NB4 (cell line): ENCODE measurements at regions not wholly inside any gene's neighbourhood (a gene's known extent, or its start where the extent isn't known, plus 50 kb on each side); places are given as distances from the start of the nearest gene placed in this dataset.

Experiments used
- DNase-seq: peaks from one replicate; pipeline ENCODE4 v3.0.0; 2010; ENCODE audit warnings: low read depth
- H3K4me3 ChIP-seq: one replicate; pipeline ENCODE4 v1.5.1; 2011; ENCODE audit warnings: mild to moderate bottlenecking, low read depth, low read length, moderate library complexity
- MYC ChIP-seq: IDR thresholded peaks from 2 replicates; pipeline ENCODE4 v1.6.1; 2011; ENCODE audit warnings: low read depth, low read length
- POLR2A ChIP-seq: IDR thresholded peaks from 2 replicates; pipeline ENCODE4 v1.6.1; 2011; ENCODE audit warnings: mild to moderate bottlenecking; ENCODE audit not compliant: insufficient read length; ENCODE audit errors: extremely low read depth
- TF ChIP-seq, protein P1 (sequence below): IDR thresholded peaks from one replicate; pipeline ENCODE4 v1.5.1; 2012; ENCODE audit warnings: low read depth, low read length
- TF ChIP-seq, protein P2 (sequence below): IDR thresholded peaks from 2 replicates; pipeline ENCODE4 v1.6.1; 2011; ENCODE audit warnings: low read depth, low read length

DNA sequence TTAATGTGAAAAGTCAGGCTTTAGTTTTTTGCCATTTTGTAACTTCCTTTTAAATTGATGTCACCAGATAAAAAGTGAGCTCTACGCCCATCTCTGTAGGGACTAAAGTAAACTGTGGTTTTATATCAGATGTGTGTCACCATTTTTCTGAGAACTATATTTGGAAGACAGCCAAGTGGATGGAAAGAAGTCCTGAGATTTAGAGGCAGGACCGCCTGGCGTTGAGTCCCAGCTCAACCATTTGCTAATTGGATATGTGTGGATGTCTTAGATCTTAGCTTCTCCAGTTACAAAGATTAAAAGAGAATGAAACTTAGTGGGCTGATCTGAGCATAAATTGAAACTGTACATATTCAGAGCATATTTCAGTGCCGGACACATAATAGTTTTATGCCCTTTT is 691.6 kb upstream of the CELF2 start:
- no peak overlapping the region for H3K4me3 ChIP-seq
- no peak for TF ChIP-seq MYC
- TF ChIP-seq POLR2A: no peak
- TF ChIP-seq, protein P1, sequence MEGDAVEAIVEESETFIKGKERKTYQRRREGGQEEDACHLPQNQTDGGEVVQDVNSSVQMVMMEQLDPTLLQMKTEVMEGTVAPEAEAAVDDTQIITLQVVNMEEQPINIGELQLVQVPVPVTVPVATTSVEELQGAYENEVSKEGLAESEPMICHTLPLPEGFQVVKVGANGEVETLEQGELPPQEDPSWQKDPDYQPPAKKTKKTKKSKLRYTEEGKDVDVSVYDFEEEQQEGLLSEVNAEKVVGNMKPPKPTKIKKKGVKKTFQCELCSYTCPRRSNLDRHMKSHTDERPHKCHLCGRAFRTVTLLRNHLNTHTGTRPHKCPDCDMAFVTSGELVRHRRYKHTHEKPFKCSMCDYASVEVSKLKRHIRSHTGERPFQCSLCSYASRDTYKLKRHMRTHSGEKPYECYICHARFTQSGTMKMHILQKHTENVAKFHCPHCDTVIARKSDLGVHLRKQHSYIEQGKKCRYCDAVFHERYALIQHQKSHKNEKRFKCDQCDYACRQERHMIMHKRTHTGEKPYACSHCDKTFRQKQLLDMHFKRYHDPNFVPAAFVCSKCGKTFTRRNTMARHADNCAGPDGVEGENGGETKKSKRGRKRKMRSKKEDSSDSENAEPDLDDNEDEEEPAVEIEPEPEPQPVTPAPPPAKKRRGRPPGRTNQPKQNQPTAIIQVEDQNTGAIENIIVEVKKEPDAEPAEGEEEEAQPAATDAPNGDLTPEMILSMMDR: no peak
- TF ChIP-seq, protein P2, sequence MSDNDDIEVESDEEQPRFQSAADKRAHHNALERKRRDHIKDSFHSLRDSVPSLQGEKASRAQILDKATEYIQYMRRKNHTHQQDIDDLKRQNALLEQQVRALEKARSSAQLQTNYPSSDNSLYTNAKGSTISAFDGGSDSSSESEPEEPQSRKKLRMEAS: no peak
- no peak for DNase-seq

DNA sequence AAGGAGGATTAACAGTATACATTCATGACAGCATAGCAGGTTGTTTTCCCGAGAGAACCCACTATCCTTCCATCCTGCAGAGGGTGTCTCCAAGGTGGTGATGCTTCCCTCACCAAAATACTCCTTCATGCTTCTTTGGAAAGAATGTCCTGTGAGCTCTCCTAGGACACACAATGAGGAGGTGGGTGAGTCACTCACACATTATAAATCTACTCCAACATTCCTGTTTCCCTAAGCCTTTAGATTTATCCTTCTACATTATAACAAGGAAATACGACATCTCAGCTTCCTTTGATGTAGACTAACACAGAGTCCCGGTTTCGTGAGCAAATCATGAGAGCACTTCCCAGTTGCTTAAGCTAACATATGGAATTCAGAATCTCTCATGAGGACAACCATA is 689.7 kb upstream of the CELF2 start:
- no peak overlapping the region for H3K4me3 ChIP-seq
- DNase-seq: no peak
- no peak for TF ChIP-seq POLR2A
- no peak for TF ChIP-seq MYC
- TF ChIP-seq, protein P2: no peak
- TF ChIP-seq, protein P1: no peak

DNA sequence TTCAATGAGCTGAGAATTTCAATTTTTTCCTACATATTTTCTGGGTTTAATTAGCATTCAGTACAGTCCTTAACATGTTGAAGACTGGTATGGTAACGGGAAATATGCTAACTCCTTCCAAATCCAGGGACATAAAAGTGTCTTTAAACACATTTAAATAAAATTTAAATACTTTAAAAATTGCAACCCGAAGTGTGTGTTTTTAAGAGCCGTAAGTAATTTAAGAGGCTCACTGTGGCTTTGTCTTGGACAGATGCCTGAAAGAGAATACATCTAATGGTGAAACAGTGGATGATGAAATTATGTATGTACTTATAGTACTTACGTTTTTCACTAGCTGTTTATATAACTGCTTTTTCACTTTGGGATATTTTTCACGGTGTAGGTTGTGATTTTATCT is 687.3 kb upstream of the CELF2 start:
- no peak for DNase-seq
- no peak overlapping the region for H3K4me3 ChIP-seq
- TF ChIP-seq, protein P2: no peak
- TF ChIP-seq MYC (no peak), POLR2A (no peak)
- TF ChIP-seq, protein P1: no peak

DNA sequence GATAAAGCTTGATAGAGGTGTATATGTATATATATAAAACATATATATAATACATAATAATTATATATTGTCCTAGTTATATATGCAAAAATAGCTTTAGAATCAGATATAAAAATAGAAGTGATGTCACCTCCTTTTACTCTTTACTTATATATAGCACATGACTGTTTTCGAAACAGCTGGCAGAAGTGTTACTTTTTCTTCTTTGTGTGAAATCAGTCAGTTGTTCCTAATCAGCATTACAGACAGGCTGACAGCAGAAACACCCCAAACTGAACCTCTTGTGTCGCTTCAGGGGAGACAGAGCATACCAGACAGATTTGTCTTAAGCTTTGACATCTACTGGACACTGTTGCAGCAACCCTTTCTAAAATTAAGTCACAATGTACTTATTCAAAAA is 684.9 kb upstream of the CELF2 start:
- TF ChIP-seq, protein P2: no peak
- TF ChIP-seq, protein P1: no peak
- TF ChIP-seq MYC (no peak), POLR2A (no peak)
- H3K4me3 ChIP-seq: no peak overlapping the region
- no peak for DNase-seq

DNA sequence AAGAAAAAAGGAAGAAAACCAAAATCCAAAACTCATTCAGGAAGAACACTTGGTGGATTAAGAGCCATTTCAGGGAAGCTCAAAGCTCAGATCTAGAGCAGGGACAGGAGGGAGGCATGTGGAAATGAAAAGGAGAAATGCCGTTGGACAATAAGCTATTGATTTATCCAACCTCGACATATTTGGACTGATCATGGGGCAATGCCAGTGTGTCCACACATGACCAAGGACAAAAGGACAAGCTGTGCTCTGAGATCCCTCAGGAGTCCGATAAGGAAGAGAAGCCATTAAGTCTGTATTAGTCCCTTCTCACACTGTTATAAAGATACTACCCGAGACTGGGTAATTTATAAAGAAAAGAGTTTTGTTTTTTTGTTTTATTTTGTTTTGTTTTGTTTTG is 684.0 kb upstream of the CELF2 start:
- H3K4me3 ChIP-seq: no peak overlapping the region
- DNase-seq: no peak
- TF ChIP-seq, protein P2: no peak
- TF ChIP-seq MYC: no peak
- TF ChIP-seq POLR2A: no peak
- TF ChIP-seq, protein P1: no peak

DNA sequence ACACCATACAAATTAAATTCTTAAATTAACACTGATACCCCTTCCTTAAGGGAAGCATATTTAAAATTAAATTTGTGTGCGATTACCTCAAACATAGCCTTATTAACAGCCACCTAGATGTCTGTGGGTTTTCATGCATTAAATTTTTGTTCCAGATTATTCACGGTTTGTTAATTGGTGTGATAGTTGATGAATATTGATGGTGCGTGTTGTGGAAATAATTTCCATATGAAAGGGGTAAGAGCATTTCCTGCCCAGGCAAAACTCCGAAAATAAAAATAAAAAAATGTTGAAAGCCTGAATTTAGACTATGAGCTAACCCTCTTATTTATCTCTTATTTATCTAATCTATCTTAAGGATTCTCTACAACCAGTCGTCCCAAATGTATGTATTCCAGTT is 679.3 kb upstream of the CELF2 start:
- DNase-seq: no peak
- TF ChIP-seq, protein P2: no peak
- no peak for TF ChIP-seq POLR2A
- TF ChIP-seq, protein P1: no peak
- TF ChIP-seq MYC: no peak
- no peak overlapping the region for H3K4me3 ChIP-seq
